ENCODE measurements at regions not wholly inside any gene's neighbourhood (a gene's known extent, or its start where the extent isn't known, plus 50 kb on each side); places are given as distances from the start of the nearest gene placed in this dataset.

GRCh38 chr10:44569193-44570091 lies 184.5 kb upstream of the CXCL12 start:
- no peaks in the 10 kb centered on the region for H3K9me3 ChIP-seq (ENCODE audit: low read depth)
- no peaks in the 10 kb centered on the region for H3K27me3 ChIP-seq
- H3K9me2 ChIP-seq (replicated peaks; ENCODE audit: insufficient read depth) = no peaks in the 10 kb centered on the region
- H4K20me1 ChIP-seq (ENCODE audit: insufficient read depth, poor library complexity, severe bottlenecking) = no peaks in the 10 kb centered on the region
- no peak overlapping the region for H3K4me3 ChIP-seq
- TF ChIP-seq CTCF (IDR thresholded peaks at IDR 0.05; ENCODE audit: poor library complexity) = no peak
- no peak for TF ChIP-seq EZH2 (IDR thresholded peaks at IDR 0.05; ENCODE audit: borderline replicate concordance)
- TF ChIP-seq EZH2phosphoT487 (IDR thresholded peaks at IDR 0.05; ENCODE audit: low read depth, severe bottlenecking, unreplicated experiment) = no peak
- no peaks in the 10 kb centered on the region for H3K4me1 ChIP-seq (ENCODE audit: insufficient read depth)
- no peaks in the 10 kb centered on the region for H3K79me2 ChIP-seq
- no peak for DNase-seq (ENCODE audit: low spot score)
- no peak overlapping the region for H3K27ac ChIP-seq
- H3K36me3 ChIP-seq (replicated peaks; ENCODE audit: insufficient read depth, low read depth) = no peaks in the 10 kb centered on the region
- no peak overlapping the region for H3K4me2 ChIP-seq
- no peak overlapping the region for H2AFZ ChIP-seq
- 88% methylated on average over 10 of the region's 10 CpGs for WGBS (ENCODE audit: low lambda C conversion rate, missing lambda C conversion rate)

- no peak overlapping the region for H3K4me2 ChIP-seq
These were observed 186.8 kb upstream of the CXCL12 start for GRCh38 chr10:44571701-44572100.

GRCh38 chr10:44572146-44572545 lies 187.2 kb upstream of the CXCL12 start:
- no peaks in the 10 kb centered on the region for H3K36me3 ChIP-seq (replicated peaks; ENCODE audit: insufficient read depth, low read depth)
- 99% methylated on average over 5 of the region's 6 CpGs for WGBS (ENCODE audit: low lambda C conversion rate, missing lambda C conversion rate)

More at GRCh38 chr10:44571701-44572100, 186.8 kb upstream of the CXCL12 start:
- Histone ChIP-seq H3K27ac (no peak overlapping the region), H3K79me2 (no peaks in the 10 kb centered on the region), H3K4me3 (no peak overlapping the region), H3K36me3 (replicated peaks; ENCODE audit: insufficient read depth, low read depth) (no peaks in the 10 kb centered on the region), H2AFZ (no peak overlapping the region), H3K9me2 (replicated peaks; ENCODE audit: insufficient read depth) (no peaks in the 10 kb centered on the region), H3K27me3 (no peaks in the 10 kb centered on the region), H3K4me1 (ENCODE audit: insufficient read depth) (no peaks in the 10 kb centered on the region), H3K9me3 (ENCODE audit: low read depth) (no peaks in the 10 kb centered on the region), H4K20me1 (ENCODE audit: insufficient read depth, poor library complexity, severe bottlenecking) (no peaks in the 10 kb centered on the region)
- TF ChIP-seq CTCF (IDR thresholded peaks at IDR 0.05; ENCODE audit: poor library complexity) (no peak), EZH2phosphoT487 (IDR thresholded peaks at IDR 0.05; ENCODE audit: low read depth, severe bottlenecking, unreplicated experiment) (no peak), EZH2 (IDR thresholded peaks at IDR 0.05; ENCODE audit: borderline replicate concordance) (no peak)
- no peak for DNase-seq (ENCODE audit: low spot score)
- 92% methylated on average over 6 of the region's 6 CpGs for WGBS (ENCODE audit: low lambda C conversion rate, missing lambda C conversion rate)

More at GRCh38 chr10:44572146-44572545, 187.2 kb upstream of the CXCL12 start:
- Histone ChIP-seq H4K20me1 (ENCODE audit: insufficient read depth, poor library complexity, severe bottlenecking) (no peaks in the 10 kb centered on the region), H3K79me2 (no peaks in the 10 kb centered on the region), H3K4me2 (no peak overlapping the region), H3K9me3 (ENCODE audit: low read depth) (no peaks in the 10 kb centered on the region), H3K4me1 (ENCODE audit: insufficient read depth) (no peaks in the 10 kb centered on the region), H3K27ac (no peak overlapping the region), H3K9me2 (replicated peaks; ENCODE audit: insufficient read depth) (no peaks in the 10 kb centered on the region), H2AFZ (no peak overlapping the region), H3K4me3 (no peak overlapping the region), H3K27me3 (no peaks in the 10 kb centered on the region)
- no peak for DNase-seq (ENCODE audit: low spot score)
- TF ChIP-seq EZH2 (IDR thresholded peaks at IDR 0.05; ENCODE audit: borderline replicate concordance) = no peak
- no peak for TF ChIP-seq CTCF (IDR thresholded peaks at IDR 0.05; ENCODE audit: poor library complexity)
- TF ChIP-seq EZH2phosphoT487 (IDR thresholded peaks at IDR 0.05; ENCODE audit: low read depth, severe bottlenecking, unreplicated experiment) = no peak

All from hepatocyte (in vitro differentiated cells).